RWPE1 (cell line): ENCODE measurements at regions not wholly inside any gene's neighbourhood (a gene's known extent, or its start where the extent isn't known, plus 50 kb on each side); places are given as distances from the start of the nearest gene placed in this dataset.

Experiments used
- CTCF ChIA-PET: fragments of 350-600 bp; sonication (Branson Sonifier 250); formaldehyde crosslinking; extraction: SDS; loops from one replicate; lab custom pipeline; 2021; lab: Yijun Ruan, JAX
- POLR2A ChIA-PET: fragments of 400-600 bp; formaldehyde crosslinking; extraction: SDS; loops from one replicate; lab custom pipeline; 2020; ENCODE audit warnings: antibody characterized with exemption; ENCODE audit not compliant: low non-redundant PET; lab: Yijun Ruan, JAX
- DNase-seq: peaks from one replicate; pipeline ENCODE4 v3.0.0; 2012; ENCODE audit warnings: low spot score
- H3K27ac ChIP-seq: fragments of 450-650 bp; 2 replicates; pipeline ENCODE4 v1.5.1; 2017
- TF ChIP-seq, protein P1 (sequence below): fragments of 450-650 bp; conservative IDR thresholded peaks from 2 replicates; pipeline ENCODE4 v1.5.1; 2017; ENCODE audit warnings: low read depth, mild to moderate bottlenecking

DNA sequence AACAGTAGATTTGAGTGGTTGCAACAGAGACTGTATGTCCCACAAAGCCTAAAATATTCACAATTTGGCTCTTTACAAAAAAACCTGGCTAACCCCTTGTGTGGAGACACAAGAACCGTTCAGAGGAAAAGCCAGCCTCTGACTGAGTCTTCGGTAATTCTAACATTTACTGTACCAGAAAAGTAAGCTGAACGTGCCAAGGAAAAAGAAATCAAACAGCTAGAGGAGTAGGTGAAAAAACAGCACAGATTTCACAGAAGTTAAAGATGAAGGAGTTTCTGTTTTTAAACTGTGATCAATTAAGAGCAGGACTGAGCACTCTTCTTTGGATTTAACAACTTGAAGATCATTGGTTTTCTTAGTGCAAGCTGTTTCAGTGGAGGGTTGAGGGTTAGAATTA is 424.7 kb upstream of the KIRREL3 start:
- ChIA-PET CTCF (interaction anchor here (0.7 kb wide), 1 partner anchor 346 kb away, joined by 3 read pairs; no protein-coding TSS in a partner anchor), POLR2A (no interaction called here)
- DNase-seq, result no peak
- H3K27ac ChIP-seq, result no peak overlapping the region
- TF ChIP-seq, protein P1, sequence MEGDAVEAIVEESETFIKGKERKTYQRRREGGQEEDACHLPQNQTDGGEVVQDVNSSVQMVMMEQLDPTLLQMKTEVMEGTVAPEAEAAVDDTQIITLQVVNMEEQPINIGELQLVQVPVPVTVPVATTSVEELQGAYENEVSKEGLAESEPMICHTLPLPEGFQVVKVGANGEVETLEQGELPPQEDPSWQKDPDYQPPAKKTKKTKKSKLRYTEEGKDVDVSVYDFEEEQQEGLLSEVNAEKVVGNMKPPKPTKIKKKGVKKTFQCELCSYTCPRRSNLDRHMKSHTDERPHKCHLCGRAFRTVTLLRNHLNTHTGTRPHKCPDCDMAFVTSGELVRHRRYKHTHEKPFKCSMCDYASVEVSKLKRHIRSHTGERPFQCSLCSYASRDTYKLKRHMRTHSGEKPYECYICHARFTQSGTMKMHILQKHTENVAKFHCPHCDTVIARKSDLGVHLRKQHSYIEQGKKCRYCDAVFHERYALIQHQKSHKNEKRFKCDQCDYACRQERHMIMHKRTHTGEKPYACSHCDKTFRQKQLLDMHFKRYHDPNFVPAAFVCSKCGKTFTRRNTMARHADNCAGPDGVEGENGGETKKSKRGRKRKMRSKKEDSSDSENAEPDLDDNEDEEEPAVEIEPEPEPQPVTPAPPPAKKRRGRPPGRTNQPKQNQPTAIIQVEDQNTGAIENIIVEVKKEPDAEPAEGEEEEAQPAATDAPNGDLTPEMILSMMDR, result no peak

DNA sequence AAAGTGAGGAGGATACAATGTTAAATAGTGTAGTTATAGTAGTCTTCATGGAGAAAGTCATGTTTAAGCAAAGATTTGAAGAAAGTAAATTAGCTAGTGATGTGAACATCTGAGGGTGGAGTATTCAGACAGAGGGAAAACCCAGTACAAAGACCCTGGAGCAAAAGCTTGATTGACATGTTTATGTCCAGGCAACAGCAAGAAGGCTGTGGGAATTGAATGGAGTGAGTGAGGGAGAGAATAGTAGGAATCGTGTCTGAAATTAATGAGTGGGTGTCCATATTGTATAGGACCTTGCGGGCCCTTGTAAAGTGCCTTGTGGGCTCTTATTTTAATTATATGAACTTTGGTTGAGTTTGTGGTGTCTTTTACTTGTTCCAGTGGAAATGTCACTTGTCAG is 424.1 kb upstream of the KIRREL3 start:
- ChIA-PET CTCF (interaction anchor here (0.7 kb wide), 2 partner anchors 320 to 346 kb away, joined by 3 to 4 read pairs; no protein-coding TSS in a partner anchor), POLR2A (no interaction called here)
- no peak for DNase-seq
- TF ChIP-seq, protein P1, result no peak
- no peak overlapping the region for H3K27ac ChIP-seq

DNA sequence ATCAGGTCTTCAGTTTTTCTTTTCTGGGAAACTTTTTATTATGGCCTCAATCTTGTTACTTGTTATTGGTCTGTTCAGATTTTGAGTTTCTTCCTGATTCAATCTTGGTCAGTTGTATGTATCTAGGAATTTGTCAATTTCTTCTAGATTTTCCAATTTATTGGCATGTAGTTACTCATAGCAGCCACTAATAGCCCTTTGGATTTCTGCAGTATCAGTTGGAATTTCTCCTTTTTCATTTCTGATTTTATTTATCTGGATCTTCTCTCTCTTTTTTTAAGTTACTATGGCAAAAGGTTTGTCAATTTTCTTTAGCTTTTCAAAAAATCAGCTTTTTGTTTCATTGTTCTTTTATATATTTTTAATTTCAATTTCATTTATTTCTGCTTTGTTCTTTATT is 419.6 kb upstream of the KIRREL3 start:
- POLR2A ChIA-PET, result no interaction called here
- DNase-seq, result no peak
- TF ChIP-seq, protein P1, result no peak
- no peak overlapping the region for H3K27ac ChIP-seq
- CTCF ChIA-PET, result interaction anchor here (0.6 kb wide), 1 partner anchor 572 kb away, joined by 3 read pairs; no protein-coding TSS in a partner anchor

DNA sequence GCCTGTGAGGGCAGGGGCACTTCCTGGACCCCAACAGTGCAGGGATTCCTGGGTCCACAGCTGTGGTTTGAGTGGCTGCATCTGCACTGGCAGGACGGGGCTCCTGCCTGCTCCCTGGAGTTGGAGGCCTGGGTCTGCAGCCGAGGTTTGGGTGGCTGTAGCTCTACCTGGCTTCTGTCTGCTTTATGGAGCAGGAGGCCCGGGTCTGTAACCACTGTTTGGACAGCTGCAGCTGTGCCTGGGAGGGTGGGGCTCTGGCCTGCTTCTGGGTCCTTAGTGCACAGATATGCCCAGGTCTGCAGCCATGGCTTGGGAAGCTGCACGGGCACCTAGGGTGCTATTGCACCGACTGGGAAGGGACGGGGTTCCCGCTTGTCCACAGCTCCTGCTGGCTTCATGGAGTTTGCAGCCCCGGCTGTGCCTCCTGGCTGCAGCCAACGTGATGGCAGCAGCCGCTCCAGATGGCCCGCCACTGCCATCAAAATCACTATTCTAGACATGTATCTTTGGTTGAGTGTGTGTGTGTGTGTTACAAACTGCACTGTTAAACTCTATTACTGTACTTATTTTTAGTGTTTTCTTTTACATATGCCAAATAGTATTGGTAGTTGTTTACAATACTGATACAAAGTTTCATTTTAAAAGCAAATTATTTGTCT is 412.3 kb upstream of the KIRREL3 start:
- DNase-seq, result no peak
- ChIA-PET CTCF (no interaction called here), POLR2A (no interaction called here)
- H3K27ac ChIP-seq, result no peak overlapping the region
- TF ChIP-seq, protein P1, result no peak

DNA sequence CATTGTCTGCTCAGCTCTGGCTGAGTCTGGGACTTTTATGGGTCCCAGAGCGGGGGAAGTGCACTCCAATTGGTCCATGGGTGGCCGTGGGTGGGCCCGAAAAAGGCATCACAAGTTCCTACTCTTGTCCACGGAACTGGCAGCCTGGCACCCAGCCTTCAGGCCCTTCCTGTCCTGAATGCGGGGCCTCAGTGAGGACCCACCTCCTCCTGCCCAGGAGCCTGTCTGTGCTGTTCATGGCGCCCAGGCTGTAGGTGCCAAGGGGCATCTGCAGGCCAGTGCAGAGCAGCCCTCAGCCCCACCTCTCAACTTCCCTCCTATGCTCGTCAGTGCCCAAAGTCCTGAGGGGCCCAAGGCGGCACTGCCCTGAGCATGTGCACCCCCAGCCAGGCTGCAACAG is 411.7 kb upstream of the KIRREL3 start:
- POLR2A ChIA-PET, result no interaction called here
- TF ChIP-seq, protein P1, result no peak
- no peak overlapping the region for H3K27ac ChIP-seq
- DNase-seq, result no peak
- CTCF ChIA-PET, result no interaction called here

DNA sequence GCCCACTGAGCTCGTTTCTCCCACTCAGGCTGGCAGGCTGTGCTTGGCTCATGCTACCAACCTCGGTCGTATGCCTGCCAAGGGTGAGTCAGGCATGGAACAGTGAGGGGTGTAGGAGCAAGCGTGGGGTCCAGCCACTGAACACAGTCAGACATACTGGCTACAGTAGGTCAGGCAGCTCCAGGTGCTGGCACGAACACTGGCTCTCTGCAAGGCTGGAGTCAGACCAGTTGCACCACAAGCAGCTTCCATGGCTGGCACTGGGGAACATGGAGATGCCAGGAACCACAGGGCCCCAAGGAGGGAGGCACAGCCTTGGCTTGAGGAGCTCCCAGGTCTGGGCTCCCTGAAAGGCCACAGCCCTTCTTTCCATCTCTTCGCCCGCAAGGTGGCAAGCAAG is 410.7 kb upstream of the KIRREL3 start:
- TF ChIP-seq, protein P1, result no peak
- CTCF ChIA-PET, result no interaction called here

More for the DNA sequence above, 410.7 kb upstream of the KIRREL3 start:
- H3K27ac ChIP-seq, result no peak overlapping the region
- DNase-seq, result no peak
- POLR2A ChIA-PET, result no interaction called here
